Thyroid gland (tissue), 4 donors: ENCODE measurements at regions not wholly inside any gene's neighbourhood (a gene's known extent, or its start where the extent isn't known, plus 50 kb on each side); places are given as distances from the start of the nearest gene placed in this dataset.
"Not testable (repeated sequence)": the region's sequence is repeated elsewhere in the genome, so short reads cannot be mapped to it uniquely, and the experiment has no call there.

Source experiments
- DNase-seq, 2 donors: peaks; one replicate each; pipeline ENCODE4 v3.0.0-alpha.2; 2019
- H3K27ac ChIP-seq, 3 donors: fragments of 200-600 bp; sonication (generic); 1 replicate in 2 of 3; 2 replicates in 1 of 3; pipeline ENCODE4 v1.5.1; 2016 to 2019; ENCODE audit warnings: mild to moderate bottlenecking in 1 of 3, moderate library complexity in 1 of 3
- H3K27me3 ChIP-seq: fragments of 200-600 bp; sonication (generic); one replicate; pipeline ENCODE4 v1.5.1; 2019
- H3K36me3 ChIP-seq, 2 donors: fragments of 200-600 bp; sonication (generic); one replicate each; pipeline ENCODE4 v1.5.1; 2016 to 2019
- H3K4me1 ChIP-seq, 2 donors: fragments of 200-600 bp; sonication (generic); one replicate each; pipeline ENCODE4 v1.5.1; 2017 to 2019
- H3K4me3 ChIP-seq, 3 donors: fragments of 200-600 bp; sonication (generic); replicated peaks in 1 of 3; 1 replicate in 2 of 3; 2 replicates in 1 of 3; pipeline ENCODE4 v1.5.1; 2016; ENCODE audit warnings: mild to moderate bottlenecking in 1 of 3
- H3K9me3 ChIP-seq: fragments of 200-600 bp; sonication (generic); one replicate; pipeline ENCODE4 v1.5.1; 2017
- CTCF ChIP-seq, 6 experiments: fragments of 200-600 bp in 3 of 6; fragments of 450-650 bp in 3 of 6; sonication (generic) in 3 of 6; IDR thresholded peaks; one replicate each; pipeline ENCODE4 v1.5.1; 2016 to 2019; ENCODE audit warnings: antibody characterized with exemption in 6 of 6, mild to moderate bottlenecking in 2 of 6, inconsistent platforms in 1 of 6, moderate library complexity in 1 of 6
- POLR2A ChIP-seq, 2 donors: fragments of 450-650 bp; IDR thresholded peaks; one replicate each; pipeline ENCODE4 v1.6.1; 2017; ENCODE audit warnings: antibody characterized with exemption in 2 of 2, mild to moderate bottlenecking in 2 of 2, moderate library complexity in 1 of 2
- WGBS, 2 donors: methylation state at CpG; one replicate each; pipeline ENCODE4 v1.1.5; 2017; 5-methylcytosine and 5-hydroxymethylcytosine counted together
- intact Hi-C: fragments of 100-400 bp; cut with DNase I; formaldehyde crosslinking; loops from one replicate; pipeline ENCODE4 v1.15.1; 2023

GRCh38 chr3:14016900-14017475 is 107.7 kb downstream of the CHCHD4 start:
- intact Hi-C loops = no loop called here
- 72 to 77% methylated on average over 7 to 8 of the region's 8 CpGs for WGBS, 2 donors
- Histone ChIP-seq H3K4me3 (no peak overlapping the region), H3K27ac (no peak overlapping the region), H3K9me3 (no peaks in the 10 kb centered on the region), H3K4me1 (no peaks in the 10 kb centered on the region), H3K27me3 (no peaks in the 10 kb centered on the region), H3K36me3 (no peaks in the 10 kb centered on the region)
- DNase-seq = no peak
- TF ChIP-seq POLR2A (IDR thresholded peaks at IDR 0.05) = no peak
- no peak for TF ChIP-seq CTCF (IDR thresholded peaks at IDR 0.05)

- no peaks in the 10 kb centered on the region for H3K4me1 ChIP-seq
- no peak overlapping the region for H3K27ac ChIP-seq
- DNase-seq = no peak
- TF ChIP-seq POLR2A (IDR thresholded peaks at IDR 0.05) (no peak), CTCF (IDR thresholded peaks at IDR 0.05) (no peak)
- intact Hi-C loops = no loop called here
- H3K36me3 ChIP-seq = no peaks in the 10 kb centered on the region
- no peak overlapping the region for H3K4me3 ChIP-seq
- WGBS, 2 donors = 66 to 86% methylated on average over 4 of the region's 4 CpGs
- H3K27me3 ChIP-seq = no peaks in the 10 kb centered on the region
- H3K9me3 ChIP-seq = no peaks in the 10 kb centered on the region
Measured at GRCh38 chr3:14007006-14007405, 117.7 kb downstream of the CHCHD4 start.

- H3K27ac ChIP-seq = no peak overlapping the region
- no peaks in the 10 kb centered on the region for H3K4me1 ChIP-seq
- TF ChIP-seq POLR2A (IDR thresholded peaks at IDR 0.05) (no peak), CTCF (IDR thresholded peaks at IDR 0.05) (no peak)
- no peak for DNase-seq
- H3K9me3 ChIP-seq = no peaks in the 10 kb centered on the region
- H3K27me3 ChIP-seq = no peaks in the 10 kb centered on the region
- intact Hi-C loops = no loop called here
- H3K4me3 ChIP-seq = no peak overlapping the region
- H3K36me3 ChIP-seq = no peaks in the 10 kb centered on the region
Measured at GRCh38 chr3:14001136-14001535, 121.3 kb upstream of the WNT7A start.

GRCh38 chr3:14000556-14000955 is 120.7 kb upstream of the WNT7A start:
- H3K36me3 ChIP-seq = no peaks in the 10 kb centered on the region
- no peaks in the 10 kb centered on the region for H3K4me1 ChIP-seq
- no peaks in the 10 kb centered on the region for H3K27me3 ChIP-seq
- DNase-seq = no peak
- H3K27ac ChIP-seq = no peak overlapping the region
- intact Hi-C loops = no loop called here
- 74 to 79% methylated on average over 2 of the region's 2 CpGs for WGBS, 2 donors
- no peak overlapping the region for H3K4me3 ChIP-seq
- H3K9me3 ChIP-seq = no peaks in the 10 kb centered on the region
- TF ChIP-seq POLR2A (IDR thresholded peaks at IDR 0.05) = no peak
- no peak for TF ChIP-seq CTCF (IDR thresholded peaks at IDR 0.05)

GRCh38 chr3:13998831-13999230 is 119.0 kb upstream of the WNT7A start:
- H3K4me1 ChIP-seq = no peaks in the 10 kb centered on the region
- DNase-seq = no peak
- H3K36me3 ChIP-seq = no peaks in the 10 kb centered on the region
- H3K27ac ChIP-seq = no peak overlapping the region
- H3K4me3 ChIP-seq = no peak overlapping the region
- H3K9me3 ChIP-seq = no peaks in the 10 kb centered on the region
- no peaks in the 10 kb centered on the region for H3K27me3 ChIP-seq
- intact Hi-C loops = no loop called here
- 86 to 87% methylated on average over 4 of the region's 4 CpGs for WGBS, 2 donors
- TF ChIP-seq POLR2A (IDR thresholded peaks at IDR 0.05) = no peak
- TF ChIP-seq CTCF (IDR thresholded peaks at IDR 0.05) = no peak

GRCh38 chr3:13995216-13995615 is 115.3 kb upstream of the WNT7A start:
- intact Hi-C loops = not testable (repeated sequence)
- WGBS, 2 donors = 50 to 97% methylated on average over 2 to 12 of the region's 12 CpGs

GRCh38 chr3:13988925-13989324 is 109.1 kb upstream of the WNT7A start:
- H3K4me1 ChIP-seq, DNase-seq, H3K36me3 ChIP-seq, H3K27ac ChIP-seq, intact Hi-C loops, H3K9me3 ChIP-seq, H3K27me3 ChIP-seq, H3K4me3 ChIP-seq: not testable (repeated sequence)
- 62 to 63% methylated on average over 1 of the region's 1 CpG for WGBS, 2 donors

More at GRCh38 chr3:13995216-13995615, 115.3 kb upstream of the WNT7A start:
- H3K9me3 ChIP-seq, H3K4me1 ChIP-seq, DNase-seq, H3K4me3 ChIP-seq, H3K27ac ChIP-seq, H3K36me3 ChIP-seq, H3K27me3 ChIP-seq: not testable (repeated sequence)
